ENCODE measurements at regions not wholly inside any gene's neighbourhood (a gene's known extent, or its start where the extent isn't known, plus 50 kb on each side); places are given as distances from the start of the nearest gene placed in this dataset.

DNA sequence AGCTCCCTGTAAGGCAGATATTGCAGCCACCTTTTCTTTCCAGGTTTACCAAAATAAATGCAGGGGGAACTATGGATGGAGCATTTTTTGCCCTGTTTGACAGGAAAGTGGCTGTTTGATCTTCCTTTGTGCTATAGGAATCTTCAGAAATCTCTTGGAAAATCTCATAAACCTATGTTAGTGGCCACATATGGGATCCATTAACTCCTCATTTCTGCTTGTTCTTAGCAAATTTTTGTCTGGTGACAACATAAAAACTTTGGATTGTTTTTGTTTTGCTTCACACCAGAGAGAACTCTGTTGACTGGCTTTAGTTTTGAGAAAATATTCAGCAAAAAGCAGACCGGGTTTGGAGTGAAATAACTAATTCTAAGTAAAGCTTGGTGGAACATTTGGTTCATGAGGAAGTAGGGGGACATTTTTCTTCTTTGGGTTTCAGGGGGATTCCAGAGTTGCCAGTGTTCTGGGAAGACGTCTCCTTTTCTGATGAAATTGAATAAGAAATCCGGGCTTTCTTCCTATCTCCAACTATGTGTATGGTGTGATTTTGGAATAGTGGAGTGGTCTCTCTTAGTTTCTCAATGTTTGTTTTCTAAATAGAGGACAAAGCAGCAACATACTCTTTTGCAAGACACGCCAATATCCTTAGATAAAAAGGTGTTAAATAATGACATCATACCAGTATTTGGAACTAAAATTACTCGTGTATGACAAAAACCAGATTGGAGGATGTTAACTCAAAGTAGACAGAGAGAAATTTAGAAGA is 174.4 kb downstream of the ICOS start:
- H3K36me3 ChIP-seq = no peaks in the 10 kb centered on the region
- DNase-seq = no peak
- H3K9me3 ChIP-seq = no peaks in the 10 kb centered on the region
- in situ Hi-C loops (cut with MboI; ENCODE audit: low sequenced_read_pairs in 4 of 4) = no loop called here
- peak overlapping the region in 2 of 4 donors; percentile 13 to 50 for H3K27ac ChIP-seq
- H3K4me1 ChIP-seq = no peaks in the 10 kb centered on the region
- H3K4me3 ChIP-seq = no peak overlapping the region
- no peak for ATAC-seq
- H3K27me3 ChIP-seq = no peaks in the 10 kb centered on the region
- TF ChIP-seq, protein P1, sequence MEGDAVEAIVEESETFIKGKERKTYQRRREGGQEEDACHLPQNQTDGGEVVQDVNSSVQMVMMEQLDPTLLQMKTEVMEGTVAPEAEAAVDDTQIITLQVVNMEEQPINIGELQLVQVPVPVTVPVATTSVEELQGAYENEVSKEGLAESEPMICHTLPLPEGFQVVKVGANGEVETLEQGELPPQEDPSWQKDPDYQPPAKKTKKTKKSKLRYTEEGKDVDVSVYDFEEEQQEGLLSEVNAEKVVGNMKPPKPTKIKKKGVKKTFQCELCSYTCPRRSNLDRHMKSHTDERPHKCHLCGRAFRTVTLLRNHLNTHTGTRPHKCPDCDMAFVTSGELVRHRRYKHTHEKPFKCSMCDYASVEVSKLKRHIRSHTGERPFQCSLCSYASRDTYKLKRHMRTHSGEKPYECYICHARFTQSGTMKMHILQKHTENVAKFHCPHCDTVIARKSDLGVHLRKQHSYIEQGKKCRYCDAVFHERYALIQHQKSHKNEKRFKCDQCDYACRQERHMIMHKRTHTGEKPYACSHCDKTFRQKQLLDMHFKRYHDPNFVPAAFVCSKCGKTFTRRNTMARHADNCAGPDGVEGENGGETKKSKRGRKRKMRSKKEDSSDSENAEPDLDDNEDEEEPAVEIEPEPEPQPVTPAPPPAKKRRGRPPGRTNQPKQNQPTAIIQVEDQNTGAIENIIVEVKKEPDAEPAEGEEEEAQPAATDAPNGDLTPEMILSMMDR (IDR thresholded peaks at IDR 0.05 in 4 of 5, conservative IDR thresholded peaks at IDR 0.05 in 1 of 5) = no peak
- intact Hi-C loops (cut with DNase I; ENCODE audit: low total_unique reads) = no loop called here

DNA sequence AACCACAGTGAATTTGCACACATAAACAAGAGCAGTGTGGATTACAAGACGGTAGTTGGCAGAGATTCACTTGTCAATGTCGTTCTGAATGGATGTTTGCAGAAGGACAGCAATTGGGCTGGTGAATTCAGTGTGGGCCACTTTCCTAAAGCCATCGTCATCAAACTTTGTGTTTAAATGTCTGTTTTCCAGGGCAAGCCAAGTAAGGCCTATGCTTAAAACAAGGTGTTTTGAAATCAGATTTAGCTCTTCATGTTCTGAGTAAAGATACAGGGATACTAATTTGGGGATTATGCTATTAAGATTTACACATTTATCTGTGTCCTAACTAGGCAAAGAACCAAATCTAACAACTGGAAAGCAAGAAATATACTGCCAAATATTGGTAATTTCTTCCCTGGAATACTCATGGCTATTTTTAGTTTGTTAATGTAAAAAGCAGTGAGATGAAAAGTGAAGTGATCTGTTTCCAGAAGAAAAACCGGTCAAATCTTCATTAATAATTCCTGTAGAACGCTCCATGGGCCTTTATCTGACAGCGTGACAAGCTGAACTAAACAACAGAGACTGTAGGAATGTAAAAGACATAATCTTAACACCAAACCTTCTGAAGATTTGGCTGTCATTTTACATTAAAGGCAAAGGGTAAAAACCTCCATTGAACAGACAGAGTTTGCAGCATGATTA is 175.7 kb downstream of the ICOS start:
- TF ChIP-seq POLR2A (IDR thresholded peaks at IDR 0.05) = no peak
- TF ChIP-seq, protein P1 (IDR thresholded peaks at IDR 0.05 in 4 of 5, conservative IDR thresholded peaks at IDR 0.05 in 1 of 5) = no peak
- no peak overlapping the region for H3K4me3 ChIP-seq

DNA sequence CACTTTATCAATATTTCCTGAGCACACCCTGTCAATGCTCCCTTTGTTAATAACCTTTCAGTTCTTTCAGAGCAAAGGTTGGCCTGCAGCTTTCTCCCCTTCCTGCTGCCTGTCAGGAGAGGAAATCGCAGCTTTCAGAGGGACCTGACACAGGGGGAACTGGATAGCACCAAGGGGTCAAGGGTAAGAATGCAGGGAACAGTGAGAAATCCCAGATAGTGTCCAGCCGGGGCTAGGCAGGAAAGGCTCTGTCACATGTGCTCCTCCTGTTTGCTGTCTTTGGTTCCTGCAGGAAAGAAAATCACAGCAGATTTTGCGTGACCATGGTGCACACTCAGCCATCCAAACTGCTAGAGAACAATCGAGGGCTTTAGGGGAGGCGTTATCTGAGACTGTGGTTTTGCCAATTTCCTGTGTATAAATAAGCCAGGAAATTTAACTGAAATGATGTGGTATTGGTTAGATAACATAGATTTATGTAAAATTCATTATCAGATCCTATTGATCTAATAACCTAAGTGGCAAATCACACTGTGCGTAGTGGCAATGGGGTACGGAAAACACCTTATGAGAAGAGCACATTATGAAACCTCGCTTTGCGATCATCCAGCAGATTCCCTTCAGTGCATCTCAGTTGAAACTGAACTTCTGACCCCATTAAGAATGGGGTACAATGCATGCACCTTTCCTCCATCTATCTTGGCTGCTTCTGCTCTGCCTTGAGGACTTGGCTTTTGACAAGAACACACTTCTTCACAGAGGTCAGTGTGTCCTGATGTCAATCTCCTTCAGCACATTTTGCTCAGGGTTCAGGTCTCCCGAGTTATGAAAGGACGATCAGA is 178.0 kb downstream of the ICOS start:
- Histone ChIP-seq H3K27ac (no peak overlapping the region), H3K4me1 (no peaks in the 10 kb centered on the region)
- ATAC-seq = no peak

More for the DNA sequence above, 175.7 kb downstream of the ICOS start:
- DNase-seq (no peak), ATAC-seq (no peak)
- Histone ChIP-seq H3K36me3 (no peaks in the 10 kb centered on the region), H3K27me3 (no peaks in the 10 kb centered on the region), H3K27ac (no peak overlapping the region), H3K9me3 (no peaks in the 10 kb centered on the region), H3K4me1 (no peaks in the 10 kb centered on the region)
- in situ Hi-C loops (cut with MboI; ENCODE audit: low sequenced_read_pairs in 4 of 4) (no loop called here), intact Hi-C loops (cut with DNase I; ENCODE audit: low total_unique reads) (no loop called here)

More for the DNA sequence above, 178.0 kb downstream of the ICOS start:
- Histone ChIP-seq H3K27me3 (no peaks in the 10 kb centered on the region), H3K9me3 (no peaks in the 10 kb centered on the region), H3K36me3 (no peaks in the 10 kb centered on the region), H3K4me3 (no peak overlapping the region)
- intact Hi-C loops (cut with DNase I; ENCODE audit: low total_unique reads) = no loop called here
- no peak for TF ChIP-seq POLR2A (IDR thresholded peaks at IDR 0.05)
- TF ChIP-seq, protein P1 (IDR thresholded peaks at IDR 0.05 in 4 of 5, conservative IDR thresholded peaks at IDR 0.05 in 1 of 5) = no peak
- DNase-seq = no peak
- in situ Hi-C loops (cut with MboI; ENCODE audit: low sequenced_read_pairs in 4 of 4) = no loop called here
